ENCODE measurements at regions not wholly inside any gene's neighbourhood (a gene's known extent, or its start where the extent isn't known, plus 50 kb on each side); places are given as distances from the start of the nearest gene placed in this dataset.

- intact Hi-C loops (cut with DNase I; ENCODE audit: low total_unique reads) = no loop called here
- 68 to 70% methylated on average over 2 of the region's 2 CpGs for WGBS, 2 donors
- H3K4me3 ChIP-seq = no peak overlapping the region
- H3K9me3 ChIP-seq = no peaks in the 10 kb centered on the region
- H3K27me3 ChIP-seq = no peaks in the 10 kb centered on the region
- no peak overlapping the region for H3K27ac ChIP-seq
- no peak for DNase-seq
- no peaks in the 10 kb centered on the region for H3K36me3 ChIP-seq (ENCODE audit: low read depth, missing control alignments)
- H3K4me1 ChIP-seq = no peaks in the 10 kb centered on the region
- no peak for TF ChIP-seq POLR2A (IDR thresholded peaks at IDR 0.05)
- TF ChIP-seq CTCF (IDR thresholded peaks at IDR 0.05) = no peak
Observed at GRCh38 chr5:8376478-8376877, 507.5 kb downstream of the MTRR start.

- Histone ChIP-seq H3K27me3 (no peaks in the 10 kb centered on the region), H3K4me3 (no peak overlapping the region), H3K27ac (no peak overlapping the region), H3K9me3 (no peaks in the 10 kb centered on the region), H3K36me3 (ENCODE audit: low read depth, missing control alignments) (no peaks in the 10 kb centered on the region), H3K4me1 (no peaks in the 10 kb centered on the region)
- intact Hi-C loops (cut with DNase I; ENCODE audit: low total_unique reads) = no loop called here
- DNase-seq = no peak
- TF ChIP-seq POLR2A (IDR thresholded peaks at IDR 0.05) (no peak), CTCF (IDR thresholded peaks at IDR 0.05) (no peak)
Observed at GRCh38 chr5:8381972-8382371, 513.0 kb downstream of the MTRR start.

- Histone ChIP-seq H3K27ac (no peak overlapping the region), H3K4me3 (no peak overlapping the region), H3K36me3 (ENCODE audit: low read depth, missing control alignments) (no peaks in the 10 kb centered on the region), H3K4me1 (no peaks in the 10 kb centered on the region), H3K9me3 (no peaks in the 10 kb centered on the region), H3K27me3 (no peaks in the 10 kb centered on the region)
- 64 to 68% methylated on average over 5 of the region's 5 CpGs for WGBS, 2 donors
- TF ChIP-seq POLR2A (IDR thresholded peaks at IDR 0.05) = no peak
- no peak for TF ChIP-seq CTCF (IDR thresholded peaks at IDR 0.05)
- intact Hi-C loops (cut with DNase I; ENCODE audit: low total_unique reads) = no loop called here
- no peak for DNase-seq
Observed at GRCh38 chr5:8382456-8382855, 513.5 kb downstream of the MTRR start.

- Histone ChIP-seq H3K4me3 (no peak overlapping the region), H3K4me1 (no peaks in the 10 kb centered on the region), H3K9me3 (no peaks in the 10 kb centered on the region), H3K27ac (no peak overlapping the region), H3K27me3 (no peaks in the 10 kb centered on the region), H3K36me3 (ENCODE audit: low read depth, missing control alignments) (no peaks in the 10 kb centered on the region)
- no peak for TF ChIP-seq POLR2A (IDR thresholded peaks at IDR 0.05)
- no peak for TF ChIP-seq CTCF (IDR thresholded peaks at IDR 0.05)
- intact Hi-C loops (cut with DNase I; ENCODE audit: low total_unique reads) = no loop called here
- WGBS, 2 donors = 83 to 85% methylated on average over 1 of the region's 1 CpG
- DNase-seq = no peak
Observed at GRCh38 chr5:8383616-8384015, 514.7 kb downstream of the MTRR start.

GRCh38 chr5:8386719-8387288, 517.9 kb downstream of the MTRR start:
- TF ChIP-seq POLR2A (IDR thresholded peaks at IDR 0.05) (no peak), CTCF (IDR thresholded peaks at IDR 0.05) (no peak)
- Histone ChIP-seq H3K9me3 (no peaks in the 10 kb centered on the region), H3K27ac (no peak overlapping the region), H3K27me3 (no peaks in the 10 kb centered on the region), H3K4me1 (no peaks in the 10 kb centered on the region), H3K4me3 (no peak overlapping the region), H3K36me3 (ENCODE audit: low read depth, missing control alignments) (no peaks in the 10 kb centered on the region)
- intact Hi-C loops (cut with DNase I; ENCODE audit: low total_unique reads) = no loop called here
- WGBS, 2 donors = 82 to 83% methylated on average over 2 of the region's 2 CpGs
- DNase-seq = no peak
